Gastroesophageal sphincter (tissue), 4 donors: ENCODE measurements at regions not wholly inside any gene's neighbourhood (a gene's known extent, or its start where the extent isn't known, plus 50 kb on each side); places are given as distances from the start of the nearest gene placed in this dataset.

ENCODE experiments used
- ATAC-seq: fragments of 150-250 bp; one replicate; pipeline ENCODE4 v1.9.1; 2016; ENCODE audit warnings: mild to moderate bottlenecking, moderate library complexity
- H3K27ac ChIP-seq, 4 donors: fragments of 200-600 bp; sonication (generic) in 3 of 4; 1 replicate in 3 of 4; 2 replicates in 1 of 4; pipeline ENCODE4 v1.5.1; 2016 to 2019
- H3K27me3 ChIP-seq: fragments of 200-600 bp; sonication (generic); one replicate; pipeline ENCODE4 v1.5.1; 2019
- H3K36me3 ChIP-seq, 2 donors: fragments of 200-600 bp; sonication (generic); one replicate each; pipeline ENCODE4 v1.5.1; 2019; ENCODE audit warnings: control low read depth in 1 of 2
- H3K4me1 ChIP-seq, 3 donors: fragments of 200-600 bp; sonication (generic); 1 replicate in 2 of 3; 2 replicates in 1 of 3; pipeline ENCODE4 v1.5.1; 2016 to 2019; ENCODE audit warnings: control low read depth in 2 of 3
- H3K4me3 ChIP-seq, 2 donors: fragments of 200-600 bp; sonication (generic); one replicate each; pipeline ENCODE4 v1.5.1; 2019; ENCODE audit warnings: mild to moderate bottlenecking in 1 of 2, moderate library complexity in 1 of 2
- H3K9me3 ChIP-seq, 3 donors: fragments of 200-600 bp; sonication (generic); one replicate each; pipeline ENCODE4 v1.5.1; 2017 to 2019; ENCODE audit warnings: control low read depth in 2 of 3
- EP300 ChIP-seq: sonication (generic); formaldehyde crosslinking; IDR thresholded peaks from one replicate; pipeline ENCODE4 v1.6.1; 2017; ENCODE audit warnings: antibody characterized with exemption, mild to moderate bottlenecking
- POLR2A ChIP-seq, 2 donors: fragments of 450-650 bp; IDR thresholded peaks; one replicate each; pipeline ENCODE4 v1.6.1; 2017; ENCODE audit warnings: antibody characterized with exemption in 2 of 2, mild to moderate bottlenecking in 2 of 2, moderate library complexity in 1 of 2
- POLR2AphosphoS5 ChIP-seq: sonication (generic); formaldehyde crosslinking; IDR thresholded peaks from one replicate; pipeline ENCODE4 v1.6.1; 2017; ENCODE audit warnings: antibody characterized with exemption
- WGBS, 2 donors: methylation state at CpG; one replicate each; pipeline ENCODE4 v1.1.5; 2018; ENCODE audit warnings: low coverage in 1 of 2; 5-methylcytosine and 5-hydroxymethylcytosine counted together
- TF ChIP-seq, protein P1 (sequence below), 4 experiments: fragments of 200-600 bp in 2 of 4; fragments of 450-650 bp in 2 of 4; sonication (generic) in 1 of 4; IDR thresholded peaks; one replicate each; pipeline ENCODE4 v1.5.1; 2017 to 2019; ENCODE audit warnings: antibody characterized with exemption in 4 of 4, mild to moderate bottlenecking in 2 of 4, moderate library complexity in 2 of 4

GRCh38 chr16:82481455-82481854 lies 145.3 kb upstream of the CDH13 start:
- Histone ChIP-seq H3K27ac (no peak overlapping the region), H3K9me3 (no peaks in the 10 kb centered on the region), H3K4me1 (no peaks in the 10 kb centered on the region), H3K36me3 (no peaks in the 10 kb centered on the region), H3K27me3 (peaks cover 24% of the 10 kb centered on the region), H3K4me3 (no peak overlapping the region)
- ATAC-seq, result no peak
- TF ChIP-seq EP300 (no peak), POLR2A (IDR thresholded peaks at IDR 0.05) (no peak), POLR2AphosphoS5 (no peak)
- TF ChIP-seq, protein P1, sequence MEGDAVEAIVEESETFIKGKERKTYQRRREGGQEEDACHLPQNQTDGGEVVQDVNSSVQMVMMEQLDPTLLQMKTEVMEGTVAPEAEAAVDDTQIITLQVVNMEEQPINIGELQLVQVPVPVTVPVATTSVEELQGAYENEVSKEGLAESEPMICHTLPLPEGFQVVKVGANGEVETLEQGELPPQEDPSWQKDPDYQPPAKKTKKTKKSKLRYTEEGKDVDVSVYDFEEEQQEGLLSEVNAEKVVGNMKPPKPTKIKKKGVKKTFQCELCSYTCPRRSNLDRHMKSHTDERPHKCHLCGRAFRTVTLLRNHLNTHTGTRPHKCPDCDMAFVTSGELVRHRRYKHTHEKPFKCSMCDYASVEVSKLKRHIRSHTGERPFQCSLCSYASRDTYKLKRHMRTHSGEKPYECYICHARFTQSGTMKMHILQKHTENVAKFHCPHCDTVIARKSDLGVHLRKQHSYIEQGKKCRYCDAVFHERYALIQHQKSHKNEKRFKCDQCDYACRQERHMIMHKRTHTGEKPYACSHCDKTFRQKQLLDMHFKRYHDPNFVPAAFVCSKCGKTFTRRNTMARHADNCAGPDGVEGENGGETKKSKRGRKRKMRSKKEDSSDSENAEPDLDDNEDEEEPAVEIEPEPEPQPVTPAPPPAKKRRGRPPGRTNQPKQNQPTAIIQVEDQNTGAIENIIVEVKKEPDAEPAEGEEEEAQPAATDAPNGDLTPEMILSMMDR (IDR thresholded peaks at IDR 0.05), result no peak
- 58% methylated on average over 3 of the region's 3 CpGs; no CpG with 5 or more reads in 1 of the 2 donors for WGBS, 2 donors

DNA sequence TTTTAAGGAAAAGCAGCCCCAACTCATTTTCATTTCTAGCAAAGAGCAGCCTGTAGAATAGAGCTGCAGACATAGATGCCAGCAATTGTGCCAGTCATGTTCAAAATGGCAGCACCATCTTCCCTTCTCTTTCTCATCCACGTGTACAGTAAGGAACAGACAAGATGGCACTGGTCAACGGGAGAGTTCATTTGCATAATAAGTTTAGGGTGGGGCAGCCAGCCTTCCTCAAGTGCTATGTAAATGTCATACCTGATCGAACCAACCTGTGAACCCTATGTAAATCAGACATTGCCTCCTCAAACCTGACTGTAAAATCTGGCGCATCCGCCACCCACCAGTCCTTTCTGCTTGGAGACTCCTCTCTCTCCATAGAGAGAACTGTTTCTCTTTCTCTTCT lies 150.0 kb upstream of the CDH13 start:
- H3K27me3 ChIP-seq, result peaks cover 37% of the 10 kb centered on the region
- ATAC-seq, result no peak
- H3K9me3 ChIP-seq, result peaks cover 0 to 10% (median 0%) of the 10 kb centered on the region in 3 donors
- H3K27ac ChIP-seq, result no peak overlapping the region
- no peak overlapping the region for H3K4me3 ChIP-seq
- no peaks in the 10 kb centered on the region for H3K4me1 ChIP-seq
- 77 to 82% methylated on average over 5 of the region's 5 CpGs for WGBS, 2 donors
- TF ChIP-seq, protein P1 (IDR thresholded peaks at IDR 0.05), result no peak
- TF ChIP-seq EP300, result no peak
- no peak for TF ChIP-seq POLR2A (IDR thresholded peaks at IDR 0.05)
- TF ChIP-seq POLR2AphosphoS5, result no peak
- no peaks in the 10 kb centered on the region for H3K36me3 ChIP-seq

DNA sequence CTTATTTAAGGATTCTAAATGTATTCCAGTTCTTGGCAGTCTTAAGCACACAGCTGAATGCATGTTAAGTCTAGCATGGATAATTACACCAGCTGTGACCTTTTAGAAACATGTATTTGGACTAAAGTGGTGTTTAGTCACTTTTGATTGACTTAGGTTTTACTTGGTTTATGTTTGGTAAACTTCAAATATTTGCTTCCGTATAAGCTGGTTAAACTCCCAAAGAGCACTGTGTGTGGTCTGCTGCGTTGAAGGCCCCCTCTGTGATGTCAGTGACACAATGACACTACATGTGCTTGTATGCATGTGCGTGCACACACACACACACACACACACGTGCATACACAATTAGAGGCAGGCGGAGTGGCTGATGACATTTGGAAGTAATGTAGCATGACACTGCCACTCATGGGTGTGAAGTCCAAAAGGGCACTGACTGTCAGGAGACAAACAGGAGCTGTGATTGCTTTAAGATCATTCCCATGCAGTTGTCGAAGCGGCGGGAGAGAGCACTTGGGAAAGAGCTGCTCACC lies 156.1 kb upstream of the CDH13 start:
- no peak for ATAC-seq
- peaks cover 0 to 10% (median 0%) of the 10 kb centered on the region in 3 donors for H3K9me3 ChIP-seq

GRCh38 chr16:82470016-82470415 lies 156.8 kb upstream of the CDH13 start:
- Histone ChIP-seq H3K36me3 (no peaks in the 10 kb centered on the region), H3K27ac (no peak overlapping the region), H3K4me3 (no peak overlapping the region), H3K27me3 (peaks cover 10% of the 10 kb centered on the region), H3K4me1 (no peaks in the 10 kb centered on the region), H3K9me3 (peaks cover 0 to 10% (median 0%) of the 10 kb centered on the region in 3 donors)
- TF ChIP-seq, protein P1 (IDR thresholded peaks at IDR 0.05), result no peak
- ATAC-seq, result no peak
- 65 to 75% methylated on average over 4 to 7 of the region's 7 CpGs for whole genome bisulfite sequencing, 2 donors

More for the DNA sequence above, 156.1 kb upstream of the CDH13 start:
- H3K4me1 ChIP-seq, result no peaks in the 10 kb centered on the region
- no peaks in the 10 kb centered on the region for H3K36me3 ChIP-seq
- TF ChIP-seq, protein P1 (IDR thresholded peaks at IDR 0.05), result no peak
- TF ChIP-seq EP300, result no peak
- TF ChIP-seq POLR2A (IDR thresholded peaks at IDR 0.05), result no peak
- TF ChIP-seq POLR2AphosphoS5, result no peak
- 0 to 27% methylated on average over 1 to 4 of the region's 8 CpGs for WGBS, 2 donors
- no peak overlapping the region for H3K27ac ChIP-seq
- H3K27me3 ChIP-seq, result peaks cover 14% of the 10 kb centered on the region
- no peak overlapping the region for H3K4me3 ChIP-seq

GRCh38 chr16:82464187-82464586 lies 162.6 kb upstream of the CDH13 start:
- 45 to 68% methylated on average over 10 to 11 of the region's 13 CpGs for WGBS, 2 donors
- no peak for ATAC-seq
- Histone ChIP-seq H3K27me3 (peaks cover 17% of the 10 kb centered on the region), H3K36me3 (no peaks in the 10 kb centered on the region), H3K9me3 (no peaks in the 10 kb centered on the region), H3K4me3 (no peak overlapping the region), H3K4me1 (no peaks in the 10 kb centered on the region), H3K27ac (no peak overlapping the region)
- no peak for TF ChIP-seq POLR2AphosphoS5
- TF ChIP-seq, protein P1 (IDR thresholded peaks at IDR 0.05), result no peak
- TF ChIP-seq EP300, result no peak
- no peak for TF ChIP-seq POLR2A (IDR thresholded peaks at IDR 0.05)
